NCI-H2171 treated with DMSO at 0.1 percent for 48 hours (cell line): ENCODE measurements at regions not wholly inside any gene's neighbourhood (a gene's known extent, or its start where the extent isn't known, plus 50 kb on each side); places are given as distances from the start of the nearest gene placed in this dataset.
"Not testable (repeated sequence)": the region's sequence is repeated elsewhere in the genome, so short reads cannot be mapped to it uniquely, and the experiment has no call there.

ENCODE experiments used
- DNase-seq: peaks from one replicate; lab custom pipeline; 2025; lab: John Stamatoyannopoulos, UW

DNA sequence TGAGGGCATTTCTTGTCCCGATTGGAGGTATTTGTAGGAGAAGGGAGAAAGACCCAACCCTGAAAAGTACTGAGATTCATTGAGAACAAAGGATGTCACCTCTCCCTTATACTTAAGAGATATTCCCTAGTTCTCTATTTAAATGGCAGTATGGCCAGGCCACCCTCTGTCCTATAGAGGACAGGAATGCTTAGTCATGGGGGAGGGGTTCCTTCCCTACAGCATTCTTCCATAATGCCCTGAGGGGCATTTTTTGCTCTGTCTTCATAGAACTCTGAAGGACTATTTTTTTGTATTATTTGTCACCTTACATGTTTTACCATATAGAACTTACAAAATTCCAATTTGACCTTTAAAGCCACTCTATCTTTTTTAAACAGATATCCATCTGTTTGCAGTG is 176.3 kb downstream of the TMEM161B start:
- no peak for DNase-seq

DNA sequence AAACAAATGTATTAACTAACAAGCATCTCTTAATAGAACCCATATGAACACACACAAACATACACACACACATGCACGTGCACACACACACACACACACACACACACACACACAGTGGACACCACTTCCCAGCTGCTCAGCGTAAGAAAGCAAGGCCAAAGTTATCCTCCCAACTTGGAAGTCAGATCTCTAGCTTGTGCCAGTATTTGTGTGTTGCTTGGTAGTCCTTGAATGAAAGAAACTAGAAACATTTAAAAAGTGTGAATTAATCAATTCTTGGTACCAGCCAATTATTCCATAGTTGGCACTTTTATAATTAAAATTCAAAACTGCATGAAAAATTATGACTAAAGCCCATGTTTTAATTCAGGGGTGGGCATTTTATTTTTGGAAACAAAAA is 178.1 kb downstream of the TMEM161B start:
- DNase-seq, result no peak

DNA sequence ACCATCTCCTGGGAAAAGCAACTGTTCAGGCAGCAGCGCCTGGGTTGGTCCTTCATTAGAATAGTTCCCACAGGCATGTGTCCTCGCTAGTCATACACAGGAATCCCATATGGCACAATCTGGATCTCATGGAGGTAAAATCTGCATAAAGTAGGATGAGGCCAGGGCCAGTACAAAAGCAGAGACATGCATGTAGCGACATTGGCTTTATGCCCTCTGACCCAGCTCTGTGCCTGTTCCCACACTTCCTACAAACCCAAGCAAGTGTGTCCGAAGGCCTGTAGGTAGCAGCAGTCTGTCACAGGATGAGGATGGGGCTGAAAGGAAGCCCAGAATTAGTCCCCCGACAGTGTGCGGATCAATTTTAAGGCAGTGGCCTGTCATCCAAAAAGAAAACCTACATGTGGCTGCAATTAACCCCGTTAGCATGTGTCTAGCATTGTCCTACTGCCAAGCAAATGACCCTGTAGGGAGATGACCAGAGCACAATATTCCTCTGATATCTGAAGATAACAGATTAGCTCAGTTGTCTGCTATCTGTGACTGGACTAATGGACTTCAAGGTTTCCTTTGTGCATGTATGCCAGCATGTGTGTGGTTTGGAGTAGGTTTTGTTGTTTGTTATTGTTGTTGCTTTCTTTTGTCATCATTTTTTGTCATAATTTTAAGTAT is 178.8 kb downstream of the TMEM161B start:
- DNase-seq, result no peak

DNA sequence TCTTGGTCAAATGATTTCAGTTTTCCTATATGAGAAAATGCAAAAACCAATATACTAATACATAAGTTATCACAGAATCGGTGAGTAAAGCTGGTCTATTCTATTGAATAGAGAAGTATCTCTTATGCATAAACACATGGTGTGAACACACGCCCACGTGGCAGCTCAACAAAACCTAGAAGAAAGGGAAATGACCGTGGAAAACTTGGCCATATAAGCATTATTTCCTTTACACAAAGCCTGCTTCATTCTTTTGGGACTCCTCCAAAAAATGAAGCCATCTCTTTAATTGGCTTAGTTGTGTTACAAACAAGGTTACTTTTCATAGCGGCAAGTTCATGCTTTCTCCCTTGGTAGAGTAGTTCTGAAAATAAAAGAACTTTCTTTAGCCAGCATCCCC is 183.2 kb downstream of the TMEM161B start:
- no peak for DNase-seq

DNA sequence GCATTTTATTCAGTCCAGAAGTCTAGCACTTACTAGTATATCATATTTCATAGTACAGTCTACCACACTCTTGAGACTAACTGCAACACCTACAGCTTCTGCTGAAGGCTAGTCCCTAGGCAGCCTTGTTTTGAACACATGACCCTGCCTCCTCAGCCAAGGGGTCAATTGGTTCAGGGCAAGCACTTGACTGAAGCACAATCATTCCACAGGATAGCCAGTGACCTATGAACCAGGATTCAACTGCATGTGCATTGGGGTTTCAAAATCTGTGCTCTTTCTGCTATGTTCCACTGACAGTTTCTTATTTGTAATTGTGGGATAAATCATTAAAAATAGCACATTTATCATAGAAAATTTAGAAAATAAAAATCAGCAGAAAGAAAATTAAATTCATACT is 186.8 kb downstream of the TMEM161B start:
- no peak for DNase-seq

DNA sequence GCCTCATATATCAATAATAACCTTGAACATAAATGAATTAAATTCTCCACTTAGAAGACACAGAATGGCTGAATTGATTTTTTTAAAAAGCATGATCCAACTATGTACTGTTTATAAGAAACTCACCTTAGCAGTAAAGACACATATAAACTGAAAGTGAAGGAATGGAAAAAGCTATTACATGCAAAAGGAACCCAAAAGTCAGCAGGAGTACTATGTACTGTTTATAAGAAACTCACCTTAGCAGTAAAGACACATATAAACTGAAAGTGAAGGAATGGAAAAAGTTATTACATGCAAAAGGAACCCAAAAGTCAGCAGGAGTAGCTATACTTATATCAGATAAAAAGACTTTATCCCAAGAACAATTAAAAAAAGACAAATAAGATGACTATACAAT is 204.8 kb downstream of the TMEM161B start:
- DNase-seq, result no peak

DNA sequence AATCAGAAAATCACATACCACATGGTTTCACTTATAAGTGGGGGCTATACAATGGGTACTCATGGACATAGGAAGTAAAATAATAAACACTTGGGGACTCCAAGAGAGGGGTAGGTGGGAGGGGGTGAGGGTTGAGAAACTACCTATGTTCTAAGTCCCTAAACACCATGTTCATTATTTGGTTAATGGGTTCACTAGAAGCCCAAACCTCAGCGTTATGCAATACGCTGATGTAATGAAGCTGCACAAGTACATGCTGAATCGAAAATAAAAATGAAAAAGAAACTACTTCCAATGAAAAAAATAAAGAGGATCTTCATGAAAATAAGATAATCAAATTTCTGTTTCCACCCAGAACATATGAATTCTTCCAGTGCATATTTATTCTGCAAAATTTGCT is 208.5 kb downstream of the TMEM161B start:
- no peak for DNase-seq

DNA sequence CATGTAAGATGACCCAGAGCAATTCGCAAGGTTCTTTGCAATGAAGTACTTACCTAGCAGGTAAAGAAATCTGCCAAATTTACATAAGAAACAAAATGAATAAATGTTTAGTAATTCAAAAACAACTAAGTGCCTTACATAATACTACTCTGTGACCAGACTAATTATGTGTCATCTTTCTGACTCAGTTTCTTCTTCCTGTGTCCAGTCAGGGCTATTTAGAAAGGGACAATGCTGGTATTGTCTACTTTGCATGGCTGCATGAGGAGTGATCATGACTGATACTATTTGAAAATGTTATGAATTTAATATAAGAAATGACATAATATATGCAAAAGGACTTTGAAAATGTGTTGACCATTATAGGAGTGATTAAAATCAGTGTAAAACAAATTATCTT is 210.0 kb downstream of the TMEM161B start:
- no peak for DNase-seq

DNA sequence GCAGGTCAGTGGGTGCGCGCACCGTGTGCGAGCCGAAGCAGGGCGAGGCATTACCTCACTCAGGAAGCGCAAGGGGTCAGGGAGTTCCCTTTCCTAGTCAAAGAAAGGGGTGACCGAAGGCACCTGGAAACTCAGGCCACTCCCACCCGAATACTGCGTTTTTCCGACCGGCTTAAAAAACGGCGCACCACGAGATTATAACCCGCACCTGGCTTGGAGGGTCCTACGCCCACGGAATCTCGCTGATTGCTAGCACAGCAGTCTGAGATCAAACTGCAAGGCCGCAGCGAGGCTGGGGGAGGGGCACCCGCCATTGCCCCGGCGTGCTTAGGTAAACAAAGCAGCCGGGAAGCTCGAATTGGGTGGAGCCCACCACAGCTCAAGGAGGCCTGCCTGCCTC is 216.2 kb downstream of the TMEM161B start:
- DNase-seq, result not testable (repeated sequence)

DNA sequence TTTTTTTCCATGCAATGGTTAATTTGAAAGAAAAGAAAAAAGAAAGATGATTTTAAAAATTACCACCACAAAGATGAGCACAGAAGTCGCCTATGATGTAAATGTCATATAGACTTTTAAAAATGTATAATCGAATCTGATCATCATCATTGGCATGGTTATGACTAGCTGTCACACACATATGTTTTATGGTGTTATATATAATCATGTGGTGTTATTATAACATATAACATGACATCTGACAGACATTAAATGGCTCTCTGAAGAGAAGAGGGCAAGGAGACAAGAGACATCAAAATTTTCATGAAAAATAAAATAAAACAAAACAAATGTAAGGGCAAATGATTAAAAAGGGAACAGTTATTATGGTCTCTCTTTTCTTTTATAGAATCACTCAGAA is 217.5 kb downstream of the TMEM161B start:
- DNase-seq, result no peak

DNA sequence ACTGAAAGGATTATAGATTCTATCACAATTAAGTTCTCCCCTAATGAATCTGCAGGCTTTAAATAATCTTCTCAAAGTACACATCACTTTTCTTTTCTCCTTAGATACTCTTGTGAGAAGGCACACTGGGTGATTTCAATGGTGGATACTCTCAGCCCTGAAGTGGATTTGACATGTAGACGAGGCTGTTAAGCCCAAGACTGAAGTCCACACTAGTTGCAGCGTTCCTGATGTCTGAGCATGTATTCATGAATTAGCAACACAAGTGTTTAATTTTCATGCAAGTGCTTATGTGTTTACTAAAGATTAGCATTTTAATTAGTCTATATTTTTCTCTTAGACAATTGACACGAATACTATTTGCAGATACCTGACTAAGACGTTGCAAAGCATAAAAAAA is 218.9 kb downstream of the TMEM161B start:
- no peak for DNase-seq

DNA sequence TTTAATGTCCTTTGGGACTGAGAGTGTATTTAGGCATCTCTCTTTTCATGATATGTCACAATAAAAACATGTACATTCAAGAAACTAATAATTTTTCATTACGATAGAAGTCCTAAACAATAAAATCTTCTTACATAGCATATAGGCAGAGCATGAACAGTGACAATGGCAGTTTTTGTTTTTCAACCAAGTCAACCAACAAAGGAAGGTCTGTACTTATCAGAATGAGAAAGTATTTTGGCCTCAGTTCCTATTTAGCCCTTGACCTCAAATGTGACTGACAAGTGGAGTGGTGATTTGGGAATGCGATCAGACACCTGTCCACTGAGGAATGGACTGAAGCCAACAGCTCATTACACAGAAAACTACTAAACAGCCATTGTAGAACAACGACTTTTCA is 219.5 kb downstream of the TMEM161B start:
- no peak for DNase-seq

DNA sequence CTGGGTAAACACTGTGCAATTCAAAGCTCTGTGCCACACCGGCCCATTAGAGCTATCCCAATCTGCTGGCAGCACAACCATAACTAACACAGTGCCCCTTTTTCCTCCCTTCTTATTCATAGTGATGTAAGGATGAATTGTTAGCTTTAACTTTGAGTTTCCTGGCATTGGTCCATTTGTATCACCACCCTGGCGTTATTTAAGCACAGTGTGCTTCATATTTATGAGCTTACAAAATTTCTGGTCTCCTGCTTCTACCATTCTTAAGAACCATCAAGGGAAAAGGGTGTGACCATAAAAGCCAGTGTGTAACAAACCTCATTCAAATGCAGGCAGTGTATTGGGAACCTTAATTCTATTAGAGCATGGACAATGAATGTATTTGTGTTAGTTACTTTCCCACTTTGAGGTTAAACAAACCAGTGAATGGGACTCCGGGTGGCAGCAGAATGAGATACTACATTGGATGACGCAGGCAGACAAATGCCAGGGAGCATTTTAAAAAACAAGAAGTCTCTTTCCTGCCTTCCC is 222.6 kb downstream of the TMEM161B start:
- DNase-seq, result no peak

DNA sequence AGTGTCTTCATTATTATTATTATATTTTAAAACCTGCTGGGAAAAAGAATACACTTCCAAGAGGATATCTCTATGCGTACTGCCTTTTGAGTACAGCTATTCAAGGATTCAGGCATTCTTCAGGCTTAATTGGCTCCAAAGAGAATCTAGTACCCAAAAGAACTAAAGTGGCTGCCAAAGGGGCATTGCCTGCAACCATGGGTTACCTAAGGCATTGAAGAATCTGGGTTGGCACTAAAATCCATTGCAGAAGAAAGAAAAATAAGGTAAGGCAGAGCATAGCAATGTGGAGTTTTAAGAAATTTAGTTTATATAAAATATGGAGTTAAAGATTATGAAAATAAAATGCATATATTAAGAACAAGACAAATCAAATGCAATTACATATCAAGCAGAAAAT is 223.5 kb downstream of the TMEM161B start:
- no peak for DNase-seq

DNA sequence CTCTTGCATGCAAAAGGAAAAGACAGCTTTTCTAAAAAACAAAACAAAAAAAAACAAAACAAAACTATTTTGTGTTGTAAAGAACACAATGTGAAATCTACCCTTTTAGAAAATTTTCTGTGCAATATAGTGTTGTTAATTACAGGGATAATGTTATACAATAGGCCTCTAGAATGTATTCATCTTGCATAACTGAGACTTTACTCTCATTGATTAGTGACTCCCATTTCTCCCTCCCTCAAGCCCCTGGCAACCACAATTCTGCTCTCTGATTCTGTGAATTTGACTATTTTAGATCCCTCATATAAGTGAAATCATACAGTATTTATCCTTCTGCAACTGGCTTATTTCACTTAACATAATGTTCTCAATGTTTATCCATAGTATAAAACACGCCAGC is 234.1 kb downstream of the TMEM161B start:
- no peak for DNase-seq

DNA sequence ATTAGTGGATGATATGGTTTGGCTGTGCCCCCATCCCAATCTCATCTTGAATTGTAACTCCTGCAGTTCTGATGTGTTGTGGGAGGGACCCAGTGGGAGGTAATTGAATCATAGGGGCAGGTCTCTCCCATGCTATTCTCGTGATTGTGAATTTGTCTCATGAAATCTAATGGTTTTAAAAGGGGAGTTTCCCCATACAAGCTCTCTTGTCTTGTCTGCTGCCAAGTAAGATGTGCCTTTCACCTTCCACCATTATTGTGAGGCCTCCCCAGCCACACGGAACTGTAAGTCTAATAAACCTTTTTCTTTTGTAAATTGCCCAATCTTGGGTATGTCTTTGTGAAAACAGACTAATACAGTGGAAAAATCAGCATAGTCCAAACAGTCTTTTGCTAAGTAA is 235.5 kb downstream of the TMEM161B start:
- no peak for DNase-seq

DNA sequence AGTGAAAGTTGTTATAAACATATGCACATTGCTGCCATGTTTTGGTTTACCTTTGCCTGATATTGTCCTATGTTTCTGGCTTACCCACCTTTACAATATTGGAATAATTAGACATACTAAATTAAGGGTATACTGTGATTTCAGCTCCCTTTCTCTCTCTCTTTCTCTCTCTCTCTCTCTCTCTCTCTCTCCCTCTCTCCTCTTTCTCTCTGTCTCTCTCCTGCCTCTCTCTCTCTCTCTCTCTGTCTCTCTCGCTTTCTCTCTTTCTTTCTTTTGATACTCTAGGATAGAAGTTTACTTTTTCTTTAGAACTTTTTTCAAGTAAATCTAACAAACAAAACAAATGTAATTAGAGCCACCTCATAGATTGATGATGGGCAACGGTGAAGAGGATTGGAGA is 239.6 kb downstream of the TMEM161B start:
- no peak for DNase-seq

DNA sequence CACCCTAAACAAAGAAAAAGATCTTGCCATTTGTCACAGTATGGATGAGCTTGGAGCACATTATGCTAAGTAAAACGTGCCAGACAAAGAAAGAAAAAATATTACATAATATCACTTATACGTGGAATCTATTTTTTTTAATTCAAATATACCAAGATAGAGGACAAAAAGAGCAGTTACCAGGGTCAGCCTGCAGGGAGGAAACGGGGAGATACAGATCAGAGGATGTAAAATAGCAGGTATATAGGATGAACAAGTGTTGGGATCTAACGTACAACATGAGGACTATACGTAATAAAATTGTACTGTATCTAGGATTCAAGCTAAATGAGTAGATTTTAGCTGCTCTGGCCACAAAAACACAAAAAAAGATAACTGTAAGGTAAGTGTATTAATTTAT is 247.5 kb downstream of the TMEM161B start:
- no peak for DNase-seq

DNA sequence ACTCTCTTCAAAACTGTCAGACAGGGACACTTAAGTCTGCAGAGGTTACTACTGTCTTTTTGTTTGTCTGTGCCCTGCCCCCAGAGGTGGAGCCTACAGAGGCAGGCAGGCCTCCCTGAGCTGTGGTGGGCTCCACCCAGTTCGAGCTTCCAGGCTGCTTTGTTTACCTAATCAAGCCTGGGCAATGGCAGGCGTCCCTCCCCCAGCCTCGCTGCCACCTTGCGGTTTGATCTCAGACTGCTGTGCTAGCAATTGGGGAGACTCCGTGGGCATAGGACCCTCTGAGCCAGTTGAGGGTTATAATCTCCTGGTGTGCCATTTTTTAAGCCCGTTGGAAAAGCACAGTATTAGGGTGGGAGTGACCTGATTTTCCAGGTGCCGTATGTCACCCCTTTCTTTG is 253.7 kb downstream of the TMEM161B start:
- not testable (repeated sequence) for DNase-seq

DNA sequence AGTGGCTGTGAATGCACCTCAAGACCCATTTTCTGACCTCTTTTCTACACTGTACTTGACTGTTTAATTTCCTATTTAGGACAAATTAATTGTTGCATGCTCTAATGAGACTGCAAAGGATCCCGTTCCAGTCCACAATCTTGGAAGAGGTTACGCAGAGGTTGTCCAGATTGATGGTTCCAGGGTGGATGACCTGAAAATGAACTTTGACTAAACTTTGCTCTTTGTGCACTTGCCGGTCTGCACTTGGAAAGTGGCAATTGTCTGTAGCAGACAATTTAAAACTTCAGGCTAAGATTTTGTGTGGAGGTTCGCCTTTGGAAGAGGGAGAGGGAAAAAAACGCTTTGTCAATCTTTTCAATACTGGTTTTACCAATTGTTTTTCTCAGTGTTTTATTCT is 267.8 kb downstream of the TMEM161B start:
- no peak for DNase-seq

DNA sequence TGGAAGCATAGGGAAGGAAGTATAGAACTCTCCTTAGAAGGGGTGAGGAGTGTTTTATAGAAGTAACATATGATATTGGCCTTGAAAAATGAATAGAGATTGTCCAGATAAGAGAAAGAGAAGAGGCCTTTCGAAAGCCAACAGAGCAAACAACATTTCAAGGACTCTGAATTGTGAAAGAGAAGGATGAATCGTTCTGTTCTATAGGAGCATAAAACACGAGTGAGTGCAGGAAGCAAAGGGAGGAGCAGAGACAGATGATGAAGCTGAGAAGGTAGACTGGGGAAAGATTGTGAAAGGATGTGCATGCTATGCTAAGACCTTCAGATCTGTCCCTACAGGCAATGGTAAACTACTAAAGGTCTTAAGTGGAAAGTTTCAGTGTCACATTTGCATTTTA is 271.0 kb downstream of the TMEM161B start:
- no peak for DNase-seq

DNA sequence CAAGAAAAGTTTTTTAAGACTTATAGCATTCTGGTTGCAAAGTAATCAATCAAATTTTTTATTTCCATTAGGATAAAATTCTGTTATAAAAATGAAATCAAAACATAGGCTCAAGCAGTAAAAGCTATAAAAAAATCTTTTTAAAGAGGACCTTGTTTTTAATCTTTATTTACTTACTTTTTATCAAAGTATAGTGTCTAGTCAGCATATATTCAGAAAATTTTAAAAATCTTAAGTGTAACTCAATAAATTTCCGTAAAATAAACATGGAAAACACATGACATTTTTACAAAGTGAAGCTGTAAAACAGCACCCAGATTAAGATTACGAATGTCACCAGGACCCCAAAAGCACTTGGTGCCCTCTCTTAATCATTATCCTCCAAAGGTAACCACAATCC is 302.4 kb downstream of the TMEM161B start:
- DNase-seq, result no peak

DNA sequence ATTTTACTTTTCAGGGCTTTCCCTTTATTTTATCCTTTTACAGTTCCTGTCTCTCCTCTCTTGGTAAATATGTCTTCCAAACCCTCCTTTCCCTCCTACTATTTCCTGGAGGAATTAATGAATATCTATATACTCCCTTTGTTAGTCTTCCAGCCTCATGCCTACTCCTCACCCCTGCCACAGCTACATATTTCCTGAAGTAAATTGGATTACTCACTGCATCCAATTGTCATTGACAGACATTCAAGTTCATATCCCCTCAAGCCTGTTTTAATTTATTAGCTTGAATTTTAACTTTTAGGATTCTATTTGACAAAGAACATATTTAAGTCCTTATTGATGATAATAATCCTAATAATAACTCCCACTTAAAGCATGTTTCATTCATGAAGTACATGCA is 314.5 kb downstream of the TMEM161B start:
- no peak for DNase-seq

DNA sequence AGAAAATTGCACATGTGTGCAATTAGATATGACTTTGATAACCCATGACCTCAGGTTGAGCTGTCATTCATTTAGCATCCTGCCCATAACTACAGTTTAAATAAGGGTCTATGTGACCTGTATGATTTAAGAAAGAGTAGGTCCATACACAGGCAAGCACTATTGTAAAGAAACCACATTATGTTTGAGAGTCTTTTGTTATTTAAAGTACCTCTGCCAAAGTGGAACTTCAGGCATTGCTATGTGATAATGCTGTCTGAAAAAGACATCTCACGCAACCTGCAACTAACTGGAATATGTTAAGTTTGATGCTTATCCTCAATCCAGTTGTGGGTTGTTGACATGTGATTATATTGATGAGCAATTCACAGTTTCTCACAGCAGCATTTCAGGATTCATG is 317.0 kb downstream of the TMEM161B start:
- no peak for DNase-seq
